GM12864 (cell line): ENCODE measurements at regions not wholly inside any gene's neighbourhood (a gene's known extent, or its start where the extent isn't known, plus 50 kb on each side); places are given as distances from the start of the nearest gene placed in this dataset.

Source experiments
- DNase-seq: peaks from one replicate; pipeline ENCODE4 v3.0.0-alpha.2; 2011; ENCODE audit warnings: low read depth
- H3K4me3 ChIP-seq: 2 replicates; pipeline ENCODE4 v1.5.1; 2011; ENCODE audit warnings: mild to moderate bottlenecking, low read depth, low read length, control low read depth
- CTCF ChIP-seq: IDR thresholded peaks from 2 replicates; pipeline ENCODE4 v1.5.1; 2011; ENCODE audit warnings: low read depth, mild to moderate bottlenecking, moderate library complexity, low read length, control low read depth, inconsistent platforms; ENCODE audit errors: missing control alignments

- DNase-seq, result no peak
- H3K4me3 ChIP-seq, result no peak overlapping the region
- TF ChIP-seq CTCF, result no peak
Observed at GRCh38 chr1:193791746-193792145, 605.3 kb upstream of the B3GALT2 start.

- DNase-seq, result no peak
- TF ChIP-seq CTCF, result no peak
- H3K4me3 ChIP-seq, result no peak overlapping the region
Observed at GRCh38 chr1:193787061-193787460, 600.6 kb upstream of the B3GALT2 start.

- no peak for TF ChIP-seq CTCF
- no peak for DNase-seq
- no peak overlapping the region for H3K4me3 ChIP-seq
Observed at GRCh38 chr1:193785850-193786420, 599.5 kb upstream of the B3GALT2 start.

- TF ChIP-seq CTCF, result no peak
- no peak overlapping the region for H3K4me3 ChIP-seq
- no peak for DNase-seq
Observed at GRCh38 chr1:193774536-193775323, 588.3 kb upstream of the B3GALT2 start.

- DNase-seq, result no peak
- H3K4me3 ChIP-seq, result no peak overlapping the region
- TF ChIP-seq CTCF, result no peak
Observed at GRCh38 chr1:193771596-193771995, 585.2 kb upstream of the B3GALT2 start.

- no peak for DNase-seq
- no peak for TF ChIP-seq CTCF
Observed at GRCh38 chr1:193769651-193770050, 583.2 kb upstream of the B3GALT2 start.

GRCh38 chr1:193767886-193768285 is 581.5 kb upstream of the B3GALT2 start:
- no peak for TF ChIP-seq CTCF
- no peak for DNase-seq
- H3K4me3 ChIP-seq, result no peak overlapping the region

More at GRCh38 chr1:193769651-193770050, 583.2 kb upstream of the B3GALT2 start:
- H3K4me3 ChIP-seq, result no peak overlapping the region
